VCaP (cell line): ENCODE measurements at regions not wholly inside any gene's neighbourhood (a gene's known extent, or its start where the extent isn't known, plus 50 kb on each side); places are given as distances from the start of the nearest gene placed in this dataset.
"Not testable (repeated sequence)": the region's sequence is repeated elsewhere in the genome, so short reads cannot be mapped to it uniquely, and the experiment has no call there.

ENCODE experiments used
- H3K27ac ChIP-seq: fragments of 450-650 bp; 2 replicates; pipeline ENCODE4 v1.5.1; 2017
- CTCF ChIP-seq: fragments of 450-650 bp; conservative IDR thresholded peaks from 2 replicates; pipeline ENCODE4 v1.5.1; 2017; ENCODE audit warnings: mild to moderate bottlenecking, moderate library complexity

GRCh38 chrX:3449287-3449686 lies 102.8 kb upstream of the MXRA5 start:
- no peak overlapping the region for H3K27ac ChIP-seq
- TF ChIP-seq CTCF = no peak

GRCh38 chrX:3448563-3448962 lies 102.1 kb upstream of the MXRA5 start:
- no peak for TF ChIP-seq CTCF
- H3K27ac ChIP-seq = no peak overlapping the region

GRCh38 chrX:3445806-3446490 lies 99.5 kb upstream of the MXRA5 start:
- no peak overlapping the region for H3K27ac ChIP-seq
- no peak for TF ChIP-seq CTCF

- TF ChIP-seq CTCF = no peak
- H3K27ac ChIP-seq = no peak overlapping the region
Observed at GRCh38 chrX:3443184-3443583, 96.7 kb upstream of the MXRA5 start.

GRCh38 chrX:3442691-3443090 lies 96.2 kb upstream of the MXRA5 start:
- TF ChIP-seq CTCF = no peak

GRCh38 chrX:3440981-3441380 lies 94.5 kb upstream of the MXRA5 start:
- H3K27ac ChIP-seq = no peak overlapping the region
- TF ChIP-seq CTCF = no peak

More at GRCh38 chrX:3442691-3443090, 96.2 kb upstream of the MXRA5 start:
- no peak overlapping the region for H3K27ac ChIP-seq

GRCh38 chrX:3435916-3436315 lies 89.5 kb upstream of the MXRA5 start:
- not testable (repeated sequence) for H3K27ac ChIP-seq

DNA sequence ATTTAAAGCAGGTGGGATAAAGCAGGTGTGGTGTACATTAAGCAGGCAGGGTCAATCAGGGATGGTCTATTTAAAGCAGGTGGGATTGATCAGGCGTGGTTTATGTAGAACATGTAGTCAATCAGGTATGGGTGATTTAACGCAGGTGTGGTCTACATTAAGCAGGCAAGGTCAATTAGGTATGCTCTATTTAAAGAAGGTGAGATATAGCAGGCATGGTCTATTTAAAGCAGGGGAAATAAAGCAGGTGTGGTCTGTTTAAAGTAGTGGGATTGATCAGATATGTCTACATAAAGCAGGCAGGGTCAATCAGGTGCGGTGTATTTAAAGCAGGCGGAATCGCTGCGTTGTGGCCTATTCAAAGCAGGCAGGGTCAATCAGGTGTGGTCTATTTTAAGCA lies 88.6 kb upstream of the MXRA5 start:
- no peak overlapping the region for H3K27ac ChIP-seq
- TF ChIP-seq CTCF = no peak
